ENCODE measurements at regions not wholly inside any gene's neighbourhood (a gene's known extent, or its start where the extent isn't known, plus 50 kb on each side); places are given as distances from the start of the nearest gene placed in this dataset.
A peak's percentile ranks its signal among the peaks of the same experiment; 100 is the strongest.

- DNase-seq (ENCODE audit: low spot score): no peak
- CTCF ChIA-PET (ENCODE audit: low intra/inter-chr PET ratio, low total read pairs): no interaction called here
- no peak for ATAC-seq
- no peaks in the 10 kb centered on the region for H3K36me3 ChIP-seq (replicated peaks in 1 of 2; ENCODE audit: control insufficient read depth in 1 of 2, insufficient read depth in 2 of 2, low read length in 2 of 2)
- WGBS (ENCODE audit: low lambda C conversion rate): under 1% methylated on average over 2 of the region's 2 CpGs
- no peak for FAIRE-seq
- intact Hi-C loops (cut with micrococcal nuclease; ENCODE audit: unreplicated experiment): no loop called here
- POLR2A ChIA-PET: no interaction called here
- no peak overlapping the region for H3K4me2 ChIP-seq (ENCODE audit: low read depth, low read length)
- H3K4me1 ChIP-seq (ENCODE audit: insufficient read depth, low read length): no peaks in the 10 kb centered on the region
- H3K9ac ChIP-seq (ENCODE audit: insufficient read depth, low read depth, low read length): no peak overlapping the region
- TF ChIP-seq ZNF331 (CRISPR knock-in tag; IDR thresholded peaks at IDR 0.05) (0 out of 2 replicates have a peak, but pooled peaks have one; percentile 50), MTF2 (CRISPR knock-in tag; IDR thresholded peaks at IDR 0.05; ENCODE audit: borderline replicate concordance) (no peak)
- H3K4me3 ChIP-seq (replicated peaks in 1 of 3; ENCODE audit: insufficient read depth in 1 of 3, low read depth in 2 of 3, low read length in 3 of 3): no peak overlapping the region
- no peaks in the 10 kb centered on the region for H4K20me1 ChIP-seq (ENCODE audit: insufficient read depth, low read length)
- BruUV-seq (replicated peaks): no TSS peak
- H3K27me3 ChIP-seq (ENCODE audit: control insufficient read depth in 1 of 2, insufficient read depth in 2 of 2, low read length in 2 of 2): peaks cover 0 to 9% of the 10 kb centered on the region in 2 experiments; a peak in 1 of 5 replicates
- no peak overlapping the region for H2AFZ ChIP-seq (ENCODE audit: low read length)
- no peaks in the 10 kb centered on the region for H3K79me2 ChIP-seq (ENCODE audit: insufficient read depth, low read length)
- no peaks in the 10 kb centered on the region for H3K9me3 ChIP-seq (ENCODE audit: low read length)
- no peak overlapping the region for H3K27ac ChIP-seq (ENCODE audit: extremely low read length, insufficient read depth, low read length)
- in situ Hi-C loops (cut with HindIII; ENCODE audit: extremely low pct_ligation_motif_present, low pct_unique_long_range_greater_than_20kb): no loop called here
Observed at GRCh38 chr16:20136446-20136968, 62.8 kb upstream of the GPR139 start.

GRCh38 chr16:20129375-20129774, 55.7 kb upstream of the GPR139 start:
- no peaks in the 10 kb centered on the region for H3K79me2 ChIP-seq (ENCODE audit: insufficient read depth, low read length)
- H3K9me3 ChIP-seq (ENCODE audit: low read length): peaks cover 19% of the 10 kb centered on the region
- ChIA-PET POLR2A (no interaction called here), CTCF (ENCODE audit: low intra/inter-chr PET ratio, low total read pairs) (no interaction called here)
- no peak overlapping the region for H2AFZ ChIP-seq (ENCODE audit: low read length)
- H4K20me1 ChIP-seq (ENCODE audit: insufficient read depth, low read length): no peaks in the 10 kb centered on the region
- no peak overlapping the region for H3K9ac ChIP-seq (ENCODE audit: insufficient read depth, low read depth, low read length)
- H3K27me3 ChIP-seq (ENCODE audit: control insufficient read depth in 1 of 2, insufficient read depth in 2 of 2, low read length in 2 of 2): peaks cover 0 to 14% of the 10 kb centered on the region in 2 experiments; a peak in 4 of 5 replicates
- no peak overlapping the region for H3K27ac ChIP-seq (ENCODE audit: extremely low read length, insufficient read depth, low read length)
- no peak overlapping the region for H3K4me2 ChIP-seq (ENCODE audit: low read depth, low read length)
- ATAC-seq: no peak
- in situ Hi-C loops (cut with HindIII; ENCODE audit: extremely low pct_ligation_motif_present, low pct_unique_long_range_greater_than_20kb) (no loop called here), intact Hi-C loops (cut with micrococcal nuclease; ENCODE audit: unreplicated experiment) (no loop called here)
- no peaks in the 10 kb centered on the region for H3K4me1 ChIP-seq (ENCODE audit: insufficient read depth, low read length)
- no peak overlapping the region for H3K4me3 ChIP-seq (replicated peaks in 1 of 3; ENCODE audit: insufficient read depth in 1 of 3, low read depth in 2 of 3, low read length in 3 of 3)
- no peaks in the 10 kb centered on the region for H3K36me3 ChIP-seq (replicated peaks in 1 of 2; ENCODE audit: control insufficient read depth in 1 of 2, insufficient read depth in 2 of 2, low read length in 2 of 2)
- BruUV-seq (replicated peaks): no TSS peak
- no peak for FAIRE-seq
- no peak for DNase-seq (ENCODE audit: low spot score)
- no peak for TF ChIP-seq REPIN1 (CRISPR knock-in tag; IDR thresholded peaks at IDR 0.05; ENCODE audit: borderline replicate concordance, low read depth)
- no peak for TF ChIP-seq JUNB (CRISPR knock-in tag; IDR thresholded peaks at IDR 0.05; ENCODE audit: borderline replicate concordance)
- TF ChIP-seq ZBTB4 (CRISPR knock-in tag; IDR thresholded peaks at IDR 0.05; ENCODE audit: borderline replicate concordance): no peak
- no peak for TF ChIP-seq ZNF101 (CRISPR knock-in tag; IDR thresholded peaks at IDR 0.05; ENCODE audit: borderline replicate concordance, low read depth)
- TF ChIP-seq ZNF878 (CRISPR knock-in tag; IDR thresholded peaks at IDR 0.05): no peak
- no peak for TF ChIP-seq ZNF264 (CRISPR knock-in tag; IDR thresholded peaks at IDR 0.05)
